Muscle layer of duodenum (tissue), 2 donors: ENCODE measurements at regions not wholly inside any gene's neighbourhood (a gene's known extent, or its start where the extent isn't known, plus 50 kb on each side); places are given as distances from the start of the nearest gene placed in this dataset.

Experiments
- H3K27ac ChIP-seq: one replicate; pipeline ENCODE4 v1.7.0; 2013; ENCODE audit warnings: mild to moderate bottlenecking, low read length
- H3K27me3 ChIP-seq: one replicate; pipeline ENCODE4 v1.7.0; 2013; ENCODE audit warnings: low read depth, mild to moderate bottlenecking, control low read depth, low read length
- H3K36me3 ChIP-seq, 2 donors: one replicate each; pipeline ENCODE4 v1.7.0; 2013; ENCODE audit warnings: low read length in 2 of 2, control low read depth in 1 of 2, mild to moderate bottlenecking in 1 of 2; ENCODE audit not compliant: insufficient read depth in 2 of 2, control insufficient read depth in 1 of 2
- H3K4me1 ChIP-seq, 2 donors: one replicate each; pipeline ENCODE4 v1.7.0; 2013; ENCODE audit warnings: low read length in 2 of 2, mild to moderate bottlenecking in 2 of 2, control low read depth in 1 of 2, moderate library complexity in 1 of 2; ENCODE audit not compliant: insufficient read depth in 2 of 2, control insufficient read depth in 1 of 2
- H3K4me3 ChIP-seq, 2 donors: one replicate each; pipeline ENCODE4 v1.7.0; 2013; ENCODE audit warnings: low read length in 2 of 2, low read depth in 1 of 2, mild to moderate bottlenecking in 1 of 2
- H3K9me3 ChIP-seq, 2 donors: one replicate each; pipeline ENCODE4 v1.7.0; 2013; ENCODE audit warnings: low read length in 2 of 2, control low read depth in 1 of 2, mild to moderate bottlenecking in 1 of 2; ENCODE audit not compliant: control insufficient read depth in 1 of 2
- donor health status: healthy.

DNA sequence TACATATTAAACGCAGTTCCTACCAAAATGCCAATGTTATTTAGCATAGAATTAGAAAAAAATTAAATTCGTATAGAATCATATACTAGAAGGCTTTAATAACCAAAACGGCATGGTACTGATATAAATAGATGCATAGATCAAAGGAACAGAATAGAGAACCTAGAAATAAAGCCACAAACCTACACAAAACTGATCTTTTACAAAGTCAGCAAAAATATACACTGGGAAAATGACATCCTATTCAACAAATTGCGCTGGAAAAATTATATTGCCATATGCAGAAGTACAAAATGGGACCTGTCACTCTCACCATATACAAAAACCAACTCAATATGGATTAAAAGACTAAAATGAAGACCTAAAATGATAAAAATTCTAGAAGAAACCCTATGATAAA is 1882.6 kb downstream of the TP53TG3F start:
- Histone ChIP-seq H3K27ac (no peak overlapping the region), H3K4me1 (no peaks in the 10 kb centered on the region), H3K9me3 (peaks cover 0 to 17% of the 10 kb centered on the region in 2 donors)

DNA sequence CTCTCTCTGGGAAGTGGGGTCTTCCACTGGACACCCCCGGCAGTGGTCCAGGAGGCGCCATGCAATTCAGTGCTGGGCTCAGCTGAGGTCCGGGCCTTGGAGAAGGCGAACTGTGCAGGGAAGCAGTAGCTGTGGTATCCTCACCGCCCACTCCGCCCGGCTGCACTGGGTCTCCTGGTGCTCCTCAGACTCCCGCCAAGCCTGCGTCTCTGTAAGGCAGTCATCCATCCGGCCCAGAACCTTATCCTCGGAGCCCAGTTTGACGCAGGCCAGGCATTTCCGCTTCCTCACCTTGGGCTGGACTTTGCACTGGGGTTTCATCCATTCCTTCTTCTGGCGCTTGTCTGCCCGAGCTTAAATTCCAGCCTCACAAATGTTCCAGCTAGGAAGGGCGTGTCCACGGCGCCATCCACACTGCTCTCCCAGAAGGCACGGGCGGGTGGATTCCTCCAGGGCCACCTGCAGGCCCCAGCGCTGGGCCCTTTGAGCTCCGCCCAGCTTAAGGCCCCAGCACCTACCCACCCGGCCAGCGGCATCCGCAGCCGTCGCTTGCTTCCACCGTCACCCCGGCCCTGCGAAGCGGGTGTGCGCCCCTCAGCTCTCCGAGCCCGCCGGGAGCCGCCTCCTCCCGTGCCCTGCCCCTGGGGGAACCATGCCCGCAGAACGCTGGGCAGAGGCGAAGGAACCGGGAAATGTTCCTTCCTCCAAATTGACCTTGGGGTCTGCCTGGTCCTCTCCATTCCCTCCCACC is 1884.8 kb downstream of the TP53TG3F start:
- Histone ChIP-seq H3K27me3 (no peaks in the 10 kb centered on the region), H3K9me3 (peaks cover 0 to 17% of the 10 kb centered on the region in 2 donors), H3K36me3 (no peaks in the 10 kb centered on the region), H3K4me3 (no peak overlapping the region), H3K4me1 (no peaks in the 10 kb centered on the region), H3K27ac (no peak overlapping the region)

More for the DNA sequence above, 1882.6 kb downstream of the TP53TG3F start:
- Histone ChIP-seq H3K4me3 (no peak overlapping the region), H3K27me3 (no peaks in the 10 kb centered on the region), H3K36me3 (no peaks in the 10 kb centered on the region)

DNA sequence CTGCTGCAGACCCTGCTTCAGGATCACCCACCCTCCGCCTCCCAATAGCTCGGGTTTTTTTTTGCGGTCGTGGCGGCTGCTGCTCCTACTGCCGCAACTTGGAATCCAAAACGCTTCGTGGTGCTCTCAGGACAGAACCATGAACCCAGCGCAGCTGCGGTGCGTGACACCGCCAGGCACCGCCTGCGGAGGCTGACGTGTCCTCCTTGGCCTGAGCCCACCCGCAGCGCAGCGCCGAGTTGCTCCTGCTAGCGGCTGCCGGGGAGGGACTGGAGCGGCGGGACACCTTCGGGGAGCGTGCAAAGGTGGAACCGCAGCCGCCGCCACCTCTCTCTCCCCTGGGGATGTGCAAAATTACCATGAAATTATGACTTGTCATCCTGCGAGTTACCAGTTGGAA is 1893.0 kb downstream of the TP53TG3F start:
- Histone ChIP-seq H3K4me3 (no peak overlapping the region), H3K9me3 (peaks cover 0 to 6% of the 10 kb centered on the region in 2 donors), H3K4me1 (no peaks in the 10 kb centered on the region), H3K36me3 (no peaks in the 10 kb centered on the region), H3K27ac (no peak overlapping the region), H3K27me3 (no peaks in the 10 kb centered on the region)

DNA sequence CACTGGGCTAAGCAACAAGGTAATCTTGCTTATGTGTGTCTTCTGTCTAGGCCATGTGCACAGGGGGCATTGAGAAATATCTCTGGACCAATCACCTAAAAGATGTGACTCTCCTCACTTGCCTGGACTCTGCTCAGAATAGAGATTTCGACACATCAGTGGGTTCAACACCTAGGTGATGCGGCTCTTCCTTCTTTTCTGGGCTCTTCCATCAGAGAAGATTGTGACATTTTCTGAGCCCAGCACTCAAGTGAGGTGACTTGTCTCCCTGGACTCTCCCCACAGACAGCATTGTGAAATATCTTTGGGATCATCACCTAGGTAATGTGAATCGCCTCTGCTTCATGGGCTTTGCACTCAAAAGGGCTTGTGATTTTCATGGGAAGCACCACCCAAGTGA is 1904.1 kb downstream of the TP53TG3F start:
- Histone ChIP-seq H3K27me3 (no peaks in the 10 kb centered on the region), H3K9me3 (no peaks in the 10 kb centered on the region), H3K36me3 (no peaks in the 10 kb centered on the region), H3K4me3 (no peak overlapping the region), H3K27ac (no peak overlapping the region), H3K4me1 (no peaks in the 10 kb centered on the region)

DNA sequence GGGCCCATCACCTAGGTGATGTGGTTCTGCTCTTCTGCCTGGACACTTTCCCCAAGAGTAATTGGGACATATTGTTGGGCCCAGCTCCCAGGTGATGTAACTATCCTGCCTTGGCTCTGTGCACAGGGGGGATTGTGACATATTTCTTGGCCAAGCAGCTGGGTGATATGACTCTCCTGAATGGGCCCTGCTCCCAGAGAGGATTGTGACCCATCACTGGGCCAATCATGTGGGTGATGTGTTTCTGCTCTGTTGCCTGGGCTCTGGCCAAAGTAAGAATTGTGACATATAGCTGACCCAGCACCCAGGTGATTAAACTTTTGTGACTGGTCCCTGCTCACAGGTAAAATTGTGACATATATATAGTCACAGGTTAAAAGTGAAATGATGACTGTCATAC is 1904.9 kb downstream of the TP53TG3F start:
- Histone ChIP-seq H3K36me3 (no peaks in the 10 kb centered on the region), H3K4me1 (no peaks in the 10 kb centered on the region), H3K9me3 (no peaks in the 10 kb centered on the region), H3K27me3 (no peaks in the 10 kb centered on the region), H3K4me3 (no peak overlapping the region), H3K27ac (no peak overlapping the region)

DNA sequence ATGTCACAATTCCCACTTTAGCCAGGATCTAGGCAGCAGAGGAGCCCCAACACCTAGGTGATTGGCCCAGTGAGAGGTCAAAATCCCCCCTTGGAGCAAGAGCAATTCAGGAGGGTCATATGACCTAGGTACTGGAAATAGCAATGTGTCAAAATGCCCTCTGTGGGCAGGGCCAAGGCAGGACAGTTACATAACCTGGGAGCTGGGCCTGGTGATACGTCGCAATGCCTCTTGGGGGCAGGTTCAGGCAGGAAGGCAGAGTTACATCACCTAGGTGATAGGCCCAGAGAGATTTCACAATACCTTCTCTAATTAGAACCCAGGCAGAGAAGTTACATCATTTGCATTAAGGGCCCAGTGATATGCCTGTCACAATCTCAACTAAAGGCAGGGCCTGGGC is 1906.3 kb downstream of the TP53TG3F start:
- Histone ChIP-seq H3K4me1 (no peaks in the 10 kb centered on the region), H3K36me3 (no peaks in the 10 kb centered on the region), H3K27ac (no peak overlapping the region), H3K27me3 (no peaks in the 10 kb centered on the region), H3K4me3 (no peak overlapping the region), H3K9me3 (no peaks in the 10 kb centered on the region)

DNA sequence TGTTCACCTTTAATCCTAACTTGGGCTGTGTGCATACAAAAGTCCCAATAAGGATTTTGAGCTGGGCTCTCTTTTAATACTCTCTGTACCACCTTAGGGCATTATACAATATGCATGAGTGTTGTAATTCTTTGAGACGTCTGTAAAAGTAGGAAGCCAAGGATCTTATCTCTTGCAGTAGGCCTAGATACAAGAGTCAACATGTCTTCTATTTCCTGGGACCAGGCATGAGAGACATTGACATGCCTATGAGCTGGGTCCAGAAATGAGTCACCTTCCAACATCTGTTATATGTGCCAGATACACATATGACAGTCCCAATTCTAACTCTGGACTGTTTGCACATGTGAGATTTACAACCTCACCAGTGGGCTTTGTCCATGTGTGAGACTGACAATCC is 1911.2 kb downstream of the TP53TG3F start:
- no peaks in the 10 kb centered on the region for H3K9me3 ChIP-seq
- no peak overlapping the region for H3K27ac ChIP-seq
- no peak overlapping the region for H3K4me3 ChIP-seq
- H3K27me3 ChIP-seq: no peaks in the 10 kb centered on the region
- H3K4me1 ChIP-seq: no peaks in the 10 kb centered on the region
- no peaks in the 10 kb centered on the region for H3K36me3 ChIP-seq

DNA sequence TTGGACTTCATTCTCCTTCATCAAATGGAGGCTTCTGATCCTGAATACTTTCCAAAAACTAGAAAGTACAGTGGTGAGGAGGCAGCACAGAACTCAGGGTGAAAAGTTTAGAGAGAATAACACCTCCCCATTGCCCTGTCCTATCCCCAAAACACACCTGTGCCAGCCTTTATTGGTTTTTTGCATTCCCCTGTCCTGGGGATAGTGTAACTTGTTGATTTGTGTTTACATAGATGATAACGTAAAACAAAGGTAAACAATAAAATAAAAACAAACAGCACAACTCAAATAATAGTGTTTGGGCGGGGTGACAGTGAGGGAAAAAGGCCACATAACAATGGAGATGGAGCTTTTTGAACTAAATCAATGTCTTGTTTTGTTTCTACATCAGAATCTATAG is 1917.7 kb downstream of the TP53TG3F start:
- no peaks in the 10 kb centered on the region for H3K27me3 ChIP-seq
- H3K4me3 ChIP-seq: no peak overlapping the region
- no peaks in the 10 kb centered on the region for H3K4me1 ChIP-seq
- no peaks in the 10 kb centered on the region for H3K9me3 ChIP-seq
- H3K36me3 ChIP-seq: no peaks in the 10 kb centered on the region
- no peak overlapping the region for H3K27ac ChIP-seq

DNA sequence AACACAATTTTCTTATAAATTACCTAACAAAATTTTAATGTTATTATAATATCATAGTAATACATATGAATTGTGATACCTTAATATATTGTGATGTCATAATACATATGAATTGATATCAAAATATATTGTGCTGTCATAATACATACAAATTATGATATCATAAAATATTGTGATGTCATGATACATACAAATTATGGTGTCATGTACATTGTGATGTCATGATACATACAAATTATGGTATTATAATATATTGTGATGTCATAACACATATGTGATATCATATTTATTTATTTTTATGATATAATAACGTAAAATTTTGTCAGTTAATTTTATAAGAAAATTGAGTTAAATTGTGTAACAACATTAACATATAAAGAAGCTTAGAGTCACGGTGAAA is 1927.2 kb downstream of the TP53TG3F start:
- no peak overlapping the region for H3K27ac ChIP-seq
- no peaks in the 10 kb centered on the region for H3K4me1 ChIP-seq
- no peaks in the 10 kb centered on the region for H3K36me3 ChIP-seq
- no peaks in the 10 kb centered on the region for H3K27me3 ChIP-seq
- no peak overlapping the region for H3K4me3 ChIP-seq
- H3K9me3 ChIP-seq: no peaks in the 10 kb centered on the region

DNA sequence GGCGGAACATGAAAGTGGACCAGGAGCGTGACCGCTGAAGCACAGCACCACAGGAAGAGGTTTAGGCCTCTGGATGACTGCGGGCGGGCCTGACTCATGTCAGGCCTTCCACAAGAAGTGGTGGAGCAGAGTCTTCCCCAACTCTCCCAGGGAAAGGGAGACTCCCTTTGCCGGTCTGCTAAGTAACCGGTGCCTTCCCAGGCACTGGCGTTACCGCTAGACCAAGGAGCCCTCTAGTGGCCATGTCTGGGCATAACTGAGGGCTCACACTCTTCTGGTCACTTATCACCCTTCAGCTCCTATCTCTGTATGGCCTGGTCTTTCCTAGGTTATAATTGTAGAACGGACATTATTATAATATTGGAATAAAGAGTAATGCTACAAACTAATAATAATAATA is 1931.9 kb downstream of the TP53TG3F start:
- H3K9me3 ChIP-seq: no peaks in the 10 kb centered on the region
- no peaks in the 10 kb centered on the region for H3K36me3 ChIP-seq
- H3K4me1 ChIP-seq: no peaks in the 10 kb centered on the region
- no peak overlapping the region for H3K4me3 ChIP-seq
- H3K27me3 ChIP-seq: no peaks in the 10 kb centered on the region
- no peak overlapping the region for H3K27ac ChIP-seq

DNA sequence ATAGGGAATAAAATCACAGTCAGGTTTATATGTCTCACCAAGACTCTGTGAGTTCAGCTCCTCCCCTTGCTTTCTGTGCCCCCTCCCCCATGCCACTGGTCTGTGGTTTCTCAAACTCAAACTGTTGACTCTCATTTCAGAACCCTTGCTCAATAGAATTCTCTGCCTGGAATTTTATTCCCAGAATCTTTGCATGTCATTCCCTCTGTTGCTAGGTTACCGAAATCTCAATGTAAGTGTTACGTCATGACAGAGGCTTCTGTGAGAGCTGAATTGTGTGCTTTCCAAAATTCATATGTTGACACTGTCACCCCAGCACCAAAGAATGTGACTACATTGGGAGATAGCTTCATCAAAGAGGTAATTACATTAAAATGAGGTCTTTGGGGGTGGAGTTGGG is 1938.8 kb downstream of the TP53TG3F start:
- Histone ChIP-seq H3K4me1 (no peaks in the 10 kb centered on the region), H3K27me3 (no peaks in the 10 kb centered on the region), H3K9me3 (no peaks in the 10 kb centered on the region), H3K27ac (no peak overlapping the region), H3K36me3 (no peaks in the 10 kb centered on the region), H3K4me3 (no peak overlapping the region)

DNA sequence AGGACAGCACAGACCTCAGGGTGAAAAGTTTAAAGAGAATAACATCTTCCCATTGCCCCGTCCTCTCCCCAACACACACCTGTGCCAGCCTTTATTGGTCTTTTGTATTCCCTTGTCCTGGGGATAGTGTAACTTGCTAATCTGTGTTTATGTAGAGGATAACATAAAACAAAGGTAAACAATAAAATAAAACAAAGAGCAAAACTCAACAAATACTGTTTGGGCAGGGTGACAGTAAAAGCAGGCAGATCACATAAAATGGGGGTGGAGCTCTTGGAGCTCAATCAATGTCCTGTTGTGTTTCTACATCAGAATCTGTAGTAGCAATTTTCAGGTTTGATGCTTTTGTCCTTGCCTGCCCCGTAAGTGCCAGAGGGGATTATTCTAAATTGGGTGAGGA is 1939.7 kb downstream of the TP53TG3F start:
- Histone ChIP-seq H3K36me3 (no peaks in the 10 kb centered on the region), H3K4me3 (no peak overlapping the region), H3K27ac (no peak overlapping the region), H3K4me1 (no peaks in the 10 kb centered on the region), H3K27me3 (no peaks in the 10 kb centered on the region), H3K9me3 (no peaks in the 10 kb centered on the region)
